PC-9 (cell line): ENCODE measurements at regions not wholly inside any gene's neighbourhood (a gene's known extent, or its start where the extent isn't known, plus 50 kb on each side); places are given as distances from the start of the nearest gene placed in this dataset.

Experiments used
- EZH2 ChIP-seq: fragments of 200-600 bp; sonication (generic); IDR thresholded peaks from 2 replicates; pipeline ENCODE4 v1.8.0; 2017; ENCODE audit warnings: antibody characterized with exemption, low read depth
- TF ChIP-seq, protein P1 (sequence below): fragments of 200-600 bp; sonication (generic); conservative IDR thresholded peaks from 2 replicates; pipeline ENCODE4 v1.6.1; 2017; ENCODE audit warnings: mixed run types, antibody characterized with exemption, mild to moderate bottlenecking, moderate library complexity

DNA sequence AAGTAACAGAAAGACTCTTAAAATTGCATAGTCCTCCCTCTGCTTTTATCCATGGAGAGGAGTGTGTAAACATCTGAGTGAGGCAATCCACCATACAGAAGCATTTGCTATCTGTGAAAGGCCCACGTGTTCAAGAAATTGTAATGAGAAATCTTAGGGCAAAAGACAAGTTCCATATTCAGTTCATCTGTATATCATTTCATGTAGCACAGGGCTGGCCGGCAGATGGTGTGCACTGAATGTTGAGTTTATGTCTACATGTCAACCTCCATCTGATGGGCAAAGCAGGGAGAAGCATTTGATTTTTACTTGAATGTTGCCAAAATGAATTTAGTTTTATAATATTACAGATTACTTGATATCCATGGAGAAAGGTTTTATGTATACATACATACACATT lies 179.5 kb upstream of the RAD23B start:
- TF ChIP-seq EZH2, result no peak
- TF ChIP-seq, protein P1, sequence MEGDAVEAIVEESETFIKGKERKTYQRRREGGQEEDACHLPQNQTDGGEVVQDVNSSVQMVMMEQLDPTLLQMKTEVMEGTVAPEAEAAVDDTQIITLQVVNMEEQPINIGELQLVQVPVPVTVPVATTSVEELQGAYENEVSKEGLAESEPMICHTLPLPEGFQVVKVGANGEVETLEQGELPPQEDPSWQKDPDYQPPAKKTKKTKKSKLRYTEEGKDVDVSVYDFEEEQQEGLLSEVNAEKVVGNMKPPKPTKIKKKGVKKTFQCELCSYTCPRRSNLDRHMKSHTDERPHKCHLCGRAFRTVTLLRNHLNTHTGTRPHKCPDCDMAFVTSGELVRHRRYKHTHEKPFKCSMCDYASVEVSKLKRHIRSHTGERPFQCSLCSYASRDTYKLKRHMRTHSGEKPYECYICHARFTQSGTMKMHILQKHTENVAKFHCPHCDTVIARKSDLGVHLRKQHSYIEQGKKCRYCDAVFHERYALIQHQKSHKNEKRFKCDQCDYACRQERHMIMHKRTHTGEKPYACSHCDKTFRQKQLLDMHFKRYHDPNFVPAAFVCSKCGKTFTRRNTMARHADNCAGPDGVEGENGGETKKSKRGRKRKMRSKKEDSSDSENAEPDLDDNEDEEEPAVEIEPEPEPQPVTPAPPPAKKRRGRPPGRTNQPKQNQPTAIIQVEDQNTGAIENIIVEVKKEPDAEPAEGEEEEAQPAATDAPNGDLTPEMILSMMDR, result no peak
